ENCODE measurements at regions not wholly inside any gene's neighbourhood (a gene's known extent, or its start where the extent isn't known, plus 50 kb on each side); places are given as distances from the start of the nearest gene placed in this dataset.
"Not testable (repeated sequence)": the region's sequence is repeated elsewhere in the genome, so short reads cannot be mapped to it uniquely, and the experiment has no call there.

GRCh38 chr11:23318670-23319069 is 458.4 kb upstream of the CCDC179 start:
- no peaks in the 10 kb centered on the region for H3K79me2 ChIP-seq (ENCODE audit: control insufficient read depth, low read length)
- no peak overlapping the region for H3K4me2 ChIP-seq (ENCODE audit: low read length)
- no peaks in the 10 kb centered on the region; the same call in 1 of the 2 replicates for H3K9me3 ChIP-seq (ENCODE audit: control insufficient read depth, insufficient read depth, low read length)

DNA sequence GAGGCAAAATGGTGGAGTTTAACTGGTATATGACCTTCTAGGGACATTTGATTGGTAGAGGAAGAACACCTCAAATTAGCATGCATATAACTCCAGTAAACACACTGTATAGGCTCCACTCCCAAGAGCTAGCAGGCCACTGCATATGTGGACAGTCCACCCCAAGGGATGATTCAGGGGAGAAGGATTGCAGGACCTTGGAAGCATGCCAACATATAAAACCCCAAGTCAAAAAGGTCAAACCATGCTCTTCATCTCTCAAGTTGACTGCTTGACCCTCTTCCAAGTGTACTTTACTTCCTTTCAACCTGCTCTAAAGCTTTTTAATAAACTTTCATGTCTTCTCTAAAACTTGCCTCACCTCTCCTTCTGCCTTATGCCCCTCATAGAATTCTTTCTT is 459.9 kb upstream of the CCDC179 start:
- no peak for TF ChIP-seq EZH2phosphoT487 (IDR thresholded peaks at IDR 0.05; ENCODE audit: borderline replicate concordance, low read length)
- TF ChIP-seq, protein P1, sequence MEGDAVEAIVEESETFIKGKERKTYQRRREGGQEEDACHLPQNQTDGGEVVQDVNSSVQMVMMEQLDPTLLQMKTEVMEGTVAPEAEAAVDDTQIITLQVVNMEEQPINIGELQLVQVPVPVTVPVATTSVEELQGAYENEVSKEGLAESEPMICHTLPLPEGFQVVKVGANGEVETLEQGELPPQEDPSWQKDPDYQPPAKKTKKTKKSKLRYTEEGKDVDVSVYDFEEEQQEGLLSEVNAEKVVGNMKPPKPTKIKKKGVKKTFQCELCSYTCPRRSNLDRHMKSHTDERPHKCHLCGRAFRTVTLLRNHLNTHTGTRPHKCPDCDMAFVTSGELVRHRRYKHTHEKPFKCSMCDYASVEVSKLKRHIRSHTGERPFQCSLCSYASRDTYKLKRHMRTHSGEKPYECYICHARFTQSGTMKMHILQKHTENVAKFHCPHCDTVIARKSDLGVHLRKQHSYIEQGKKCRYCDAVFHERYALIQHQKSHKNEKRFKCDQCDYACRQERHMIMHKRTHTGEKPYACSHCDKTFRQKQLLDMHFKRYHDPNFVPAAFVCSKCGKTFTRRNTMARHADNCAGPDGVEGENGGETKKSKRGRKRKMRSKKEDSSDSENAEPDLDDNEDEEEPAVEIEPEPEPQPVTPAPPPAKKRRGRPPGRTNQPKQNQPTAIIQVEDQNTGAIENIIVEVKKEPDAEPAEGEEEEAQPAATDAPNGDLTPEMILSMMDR (IDR thresholded peaks at IDR 0.05; ENCODE audit: low read depth, low read length, poor library complexity, severe bottlenecking) = no peak
- Histone ChIP-seq H3K36me3 (ENCODE audit: control insufficient read depth, low read length) (no peaks in the 10 kb centered on the region), H3K4me3 (ENCODE audit: low read length) (no peak overlapping the region), H3K27ac (ENCODE audit: low read depth, low read length) (no peak overlapping the region), H3K79me2 (ENCODE audit: control insufficient read depth, low read length) (no peaks in the 10 kb centered on the region), H3F3A (ENCODE audit: control insufficient read depth, insufficient read depth) (no peaks in the 10 kb centered on the region), H3K4me2 (ENCODE audit: low read length) (no peak overlapping the region), H4K20me1 (ENCODE audit: control insufficient read depth, insufficient read depth, low read depth, low read length) (no peaks in the 10 kb centered on the region), H3K9me2 (replicated peaks; ENCODE audit: control insufficient read depth, low read length) (no peaks in the 10 kb centered on the region), H3K4me1 (ENCODE audit: control insufficient read depth, low read length) (no peaks in the 10 kb centered on the region), H3K27me3 (ENCODE audit: control insufficient read depth, low read length) (no peaks in the 10 kb centered on the region), H3K9me3 (ENCODE audit: control insufficient read depth, insufficient read depth, low read length) (no peaks in the 10 kb centered on the region; the same call in 1 of the 2 replicates)

More at GRCh38 chr11:23318670-23319069, 458.4 kb upstream of the CCDC179 start:
- Histone ChIP-seq H3K4me1 (ENCODE audit: control insufficient read depth, low read length) (no peaks in the 10 kb centered on the region), H3K36me3 (ENCODE audit: control insufficient read depth, low read length) (no peaks in the 10 kb centered on the region), H4K20me1 (ENCODE audit: control insufficient read depth, insufficient read depth, low read depth, low read length) (no peaks in the 10 kb centered on the region), H3K9me2 (replicated peaks; ENCODE audit: control insufficient read depth, low read length) (no peaks in the 10 kb centered on the region), H3F3A (ENCODE audit: control insufficient read depth, insufficient read depth) (no peaks in the 10 kb centered on the region), H3K27ac (ENCODE audit: low read depth, low read length) (no peak overlapping the region), H3K4me3 (ENCODE audit: low read length) (no peak overlapping the region), H3K27me3 (ENCODE audit: control insufficient read depth, low read length) (no peaks in the 10 kb centered on the region)
- TF ChIP-seq, protein P1 (IDR thresholded peaks at IDR 0.05; ENCODE audit: low read depth, low read length, poor library complexity, severe bottlenecking) = no peak
- no peak for TF ChIP-seq EZH2phosphoT487 (IDR thresholded peaks at IDR 0.05; ENCODE audit: borderline replicate concordance, low read length)

GRCh38 chr11:23335586-23335985 is 475.3 kb upstream of the CCDC179 start:
- H3K4me1 ChIP-seq (ENCODE audit: control insufficient read depth, low read length); H3K79me2 ChIP-seq (ENCODE audit: control insufficient read depth, low read length); H3K36me3 ChIP-seq (ENCODE audit: control insufficient read depth, low read length); H3K27me3 ChIP-seq (ENCODE audit: control insufficient read depth, low read length); H4K20me1 ChIP-seq (ENCODE audit: control insufficient read depth, insufficient read depth, low read depth, low read length); H3K4me3 ChIP-seq (ENCODE audit: low read length); H3F3A ChIP-seq (ENCODE audit: control insufficient read depth, insufficient read depth); H3K27ac ChIP-seq (ENCODE audit: low read depth, low read length); H3K4me2 ChIP-seq (ENCODE audit: low read length); H3K9me2 ChIP-seq (replicated peaks; ENCODE audit: control insufficient read depth, low read length); H3K9me3 ChIP-seq (ENCODE audit: control insufficient read depth, insufficient read depth, low read length): not testable (repeated sequence)

- no peaks in the 10 kb centered on the region for H4K20me1 ChIP-seq (ENCODE audit: control insufficient read depth, insufficient read depth, low read depth, low read length)
- H3K9me3 ChIP-seq (ENCODE audit: control insufficient read depth, insufficient read depth, low read length) = no peaks in the 10 kb centered on the region
- H3K79me2 ChIP-seq (ENCODE audit: control insufficient read depth, low read length) = no peaks in the 10 kb centered on the region
- H3F3A ChIP-seq (ENCODE audit: control insufficient read depth, insufficient read depth) = no peaks in the 10 kb centered on the region
- H3K27ac ChIP-seq (ENCODE audit: low read depth, low read length) = no peak overlapping the region
- H3K36me3 ChIP-seq (ENCODE audit: control insufficient read depth, low read length) = no peaks in the 10 kb centered on the region
- no peak overlapping the region for H3K4me2 ChIP-seq (ENCODE audit: low read length)
- TF ChIP-seq, protein P1 (IDR thresholded peaks at IDR 0.05; ENCODE audit: low read depth, low read length, poor library complexity, severe bottlenecking) = no peak
- TF ChIP-seq EZH2phosphoT487 (IDR thresholded peaks at IDR 0.05; ENCODE audit: borderline replicate concordance, low read length) = no peak
- no peaks in the 10 kb centered on the region for H3K9me2 ChIP-seq (replicated peaks; ENCODE audit: control insufficient read depth, low read length)
- H3K27me3 ChIP-seq (ENCODE audit: control insufficient read depth, low read length) = no peaks in the 10 kb centered on the region
- H3K4me3 ChIP-seq (ENCODE audit: low read length) = no peak overlapping the region
- no peaks in the 10 kb centered on the region for H3K4me1 ChIP-seq (ENCODE audit: control insufficient read depth, low read length)
These were observed 476.7 kb upstream of the CCDC179 start for GRCh38 chr11:23336961-23337360.

All from DOHH2 (cell line).